NCI-H2196 treated with DMSO at 0.1 percent for 48 hours (cell line): ENCODE measurements at regions not wholly inside any gene's neighbourhood (a gene's known extent, or its start where the extent isn't known, plus 50 kb on each side); places are given as distances from the start of the nearest gene placed in this dataset.
A peak's percentile ranks its signal among the peaks of the same experiment; 100 is the strongest.
"Not testable (repeated sequence)": the region's sequence is repeated elsewhere in the genome, so short reads cannot be mapped to it uniquely, and the experiment has no call there.

Source experiments
- DNase-seq: peaks from one replicate; lab custom pipeline; 2025; ENCODE audit not compliant: unreplicated experiment; lab: John Stamatoyannopoulos, UW

- not testable (repeated sequence) for DNase-seq
These were observed 542.9 kb upstream of the CHD1 start for GRCh38 chr5:99471726-99472125.

DNA sequence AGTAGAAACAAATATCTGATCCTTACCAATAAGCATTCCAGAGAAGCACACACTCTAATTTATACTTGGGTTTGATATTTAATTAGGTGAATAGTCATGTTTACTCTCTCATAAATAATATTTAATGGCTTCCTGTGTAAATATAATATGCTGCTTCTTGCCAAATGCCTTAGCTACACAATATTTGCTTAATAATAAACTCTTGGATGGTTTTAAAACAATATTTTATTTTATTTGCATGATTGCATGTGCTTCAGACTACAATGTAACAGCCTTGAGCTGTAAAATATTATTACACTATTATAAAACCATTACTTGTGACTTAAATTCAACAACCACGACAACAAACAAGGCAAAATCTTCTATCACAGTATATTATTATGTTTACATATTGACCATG, 542.4 kb upstream of the CHD1 start:
- not testable (repeated sequence) for DNase-seq

GRCh38 chr5:99470636-99471035, 541.8 kb upstream of the CHD1 start:
- DNase-seq = not testable (repeated sequence)

DNA sequence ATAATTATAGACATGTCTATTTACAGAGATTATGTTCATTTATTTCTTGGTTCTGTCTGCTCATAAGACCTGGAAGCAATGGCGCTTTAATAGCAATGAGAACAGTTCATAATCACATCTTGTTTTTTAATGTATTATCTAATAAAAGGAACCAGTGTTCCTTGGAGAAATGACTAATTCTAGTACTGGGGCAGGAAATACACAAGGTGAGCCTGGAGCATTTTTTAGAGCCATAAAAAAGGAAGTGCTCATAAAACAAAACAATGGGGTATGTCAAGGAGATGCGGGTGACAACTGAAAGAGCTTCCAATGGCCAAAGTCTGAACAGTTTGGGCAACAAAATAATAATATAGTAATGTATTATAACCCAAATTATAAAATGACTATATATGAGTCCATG, 531.9 kb upstream of the CHD1 start:
- no peak for DNase-seq

GRCh38 chr5:99453196-99453595, 524.4 kb upstream of the CHD1 start:
- no peak for DNase-seq

GRCh38 chr5:99449786-99450185, 521.0 kb upstream of the CHD1 start:
- DNase-seq = no peak

DNA sequence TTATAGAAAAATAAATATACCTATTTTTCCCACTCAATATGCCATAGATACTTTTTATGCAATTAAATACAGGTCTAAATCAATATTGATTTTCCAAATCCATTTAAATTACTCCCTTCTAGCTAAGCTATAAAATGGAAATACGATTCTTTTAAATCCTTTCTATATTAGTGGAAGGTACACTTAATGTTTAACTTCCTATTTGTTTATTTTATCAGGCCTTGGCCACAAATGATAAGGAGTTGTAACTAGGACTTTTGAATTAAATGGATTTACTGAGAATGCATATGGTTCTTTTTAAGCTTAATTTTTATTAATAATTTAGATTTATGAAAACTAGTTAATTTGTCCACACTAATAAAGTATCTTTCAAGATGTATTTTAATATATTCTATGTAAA, 517.0 kb upstream of the CHD1 start:
- DNase-seq = no peak

- no peak for DNase-seq
These were observed 512.4 kb upstream of the CHD1 start for GRCh38 chr5:99441235-99441634.

GRCh38 chr5:99438619-99439018, 509.8 kb upstream of the CHD1 start:
- no peak for DNase-seq

DNA sequence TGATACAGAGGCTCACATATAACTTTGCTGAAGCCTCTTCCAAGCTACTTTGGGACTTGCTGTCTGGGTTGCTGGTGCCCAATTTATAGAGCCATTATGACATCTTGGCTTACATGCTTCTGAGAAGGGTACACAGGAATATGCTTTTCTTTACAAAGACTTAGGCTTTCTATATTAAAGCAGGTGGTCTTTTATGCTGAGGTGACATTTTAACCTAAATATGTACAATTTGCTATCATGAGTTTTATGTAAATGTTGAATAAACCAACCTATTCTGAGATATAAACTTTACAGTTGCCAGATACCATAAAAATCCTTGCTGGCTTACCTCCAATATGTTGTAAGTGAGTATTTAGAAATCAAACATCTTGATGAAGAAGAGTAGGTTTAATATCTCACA, 509.2 kb upstream of the CHD1 start:
- DNase-seq = no peak

GRCh38 chr5:99423396-99423795, 494.6 kb upstream of the CHD1 start:
- not testable (repeated sequence) for DNase-seq

DNA sequence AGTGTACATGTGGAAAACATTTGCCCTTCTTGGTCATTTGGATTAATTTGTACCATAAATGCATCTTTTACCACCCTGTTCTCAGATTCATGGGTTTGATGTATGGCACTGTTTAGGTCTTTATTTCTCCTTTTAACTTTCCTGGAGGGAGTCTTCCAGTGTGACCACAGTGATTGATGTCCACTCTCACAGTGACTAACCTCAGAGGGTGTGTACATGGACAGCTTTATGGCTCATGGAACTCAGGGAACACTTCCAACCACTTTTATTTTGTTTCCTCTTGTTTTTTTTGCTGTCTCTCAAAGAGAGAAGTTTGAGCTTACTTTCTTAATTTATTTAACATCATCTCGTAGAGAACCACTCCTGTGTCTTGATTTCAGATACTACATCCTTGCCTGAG, 489.8 kb upstream of the CHD1 start:
- DNase-seq = not testable (repeated sequence)

GRCh38 chr5:99410386-99410785, 481.6 kb upstream of the CHD1 start:
- DNase-seq = not testable (repeated sequence)

- DNase-seq = not testable (repeated sequence)
These were observed 476.0 kb upstream of the CHD1 start for GRCh38 chr5:99404764-99405302.

DNA sequence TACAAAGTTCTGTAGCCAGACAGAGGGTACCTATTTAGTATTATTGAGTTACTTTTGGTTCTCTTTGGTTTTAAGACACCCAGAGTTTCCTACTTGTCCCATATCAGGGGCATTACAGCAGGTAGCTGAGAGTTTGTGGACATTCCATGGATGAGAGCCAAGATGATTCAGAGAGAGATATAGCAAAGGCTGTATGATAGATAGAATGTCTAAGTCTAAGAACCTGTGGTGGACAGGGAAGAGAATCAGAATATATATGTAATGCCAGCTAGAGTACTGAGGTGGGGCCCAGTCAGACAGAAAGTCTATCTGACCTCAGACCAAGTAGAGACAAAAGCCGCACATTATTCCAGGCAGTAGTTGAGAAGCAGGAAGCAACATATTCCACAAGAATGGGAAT, 471.8 kb upstream of the CHD1 start:
- DNase-seq = not testable (repeated sequence)

DNA sequence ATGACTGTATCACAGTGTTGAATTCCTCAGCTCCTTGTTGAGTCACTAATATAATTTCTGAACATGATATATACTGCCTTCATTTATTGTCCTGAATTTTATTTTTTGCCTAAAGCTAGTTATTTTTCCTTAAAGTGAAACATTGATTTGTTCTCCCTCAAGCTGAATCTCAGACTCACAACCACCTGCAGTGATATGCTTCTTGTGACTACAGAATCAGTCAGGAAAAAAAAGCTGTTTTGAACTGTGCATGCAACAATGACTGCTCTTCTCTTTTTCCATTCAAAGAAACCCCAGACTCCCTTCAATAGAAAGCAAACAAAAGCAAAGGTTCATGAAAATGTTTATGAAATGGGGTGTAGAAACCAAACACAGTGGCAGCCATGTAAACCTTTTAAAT, 470.2 kb upstream of the CHD1 start:
- no peak for DNase-seq

DNA sequence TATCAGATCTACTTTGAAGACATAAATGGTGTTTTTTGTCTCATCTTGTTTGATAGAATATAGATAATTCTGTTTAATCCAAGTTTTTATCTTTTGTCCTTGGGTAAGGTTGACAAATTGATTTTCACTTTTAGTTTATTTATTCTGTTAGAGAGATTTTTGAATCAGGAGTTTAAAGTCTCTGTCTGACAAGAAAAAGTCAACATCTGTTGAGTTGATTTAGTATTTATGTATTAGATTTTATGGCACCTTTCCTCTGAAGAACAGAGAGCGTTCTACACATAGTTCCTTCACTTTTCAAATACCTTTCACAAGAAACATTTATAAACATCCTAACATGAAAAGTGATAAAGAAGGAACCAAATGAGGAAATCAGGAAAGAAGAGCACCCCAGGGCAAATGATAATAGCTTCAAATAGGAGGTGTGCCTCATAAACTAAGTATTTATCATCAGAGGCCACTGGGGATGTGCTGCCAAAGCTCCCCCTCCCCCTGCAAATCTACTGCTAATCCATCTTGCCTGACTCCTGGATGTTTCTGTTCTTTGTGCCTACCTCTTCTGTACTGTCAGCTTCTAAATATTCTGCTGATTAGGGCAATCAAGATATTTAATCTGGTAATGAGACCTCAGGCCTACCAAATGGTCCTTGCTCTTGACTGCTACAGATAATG, 457.7 kb upstream of the CHD1 start:
- no peak for DNase-seq

- DNase-seq = no peak
These were observed 450.4 kb upstream of the CHD1 start for GRCh38 chr5:99379187-99379586.

- no peak for DNase-seq
These were observed 449.6 kb upstream of the CHD1 start for GRCh38 chr5:99378443-99378842.

DNA sequence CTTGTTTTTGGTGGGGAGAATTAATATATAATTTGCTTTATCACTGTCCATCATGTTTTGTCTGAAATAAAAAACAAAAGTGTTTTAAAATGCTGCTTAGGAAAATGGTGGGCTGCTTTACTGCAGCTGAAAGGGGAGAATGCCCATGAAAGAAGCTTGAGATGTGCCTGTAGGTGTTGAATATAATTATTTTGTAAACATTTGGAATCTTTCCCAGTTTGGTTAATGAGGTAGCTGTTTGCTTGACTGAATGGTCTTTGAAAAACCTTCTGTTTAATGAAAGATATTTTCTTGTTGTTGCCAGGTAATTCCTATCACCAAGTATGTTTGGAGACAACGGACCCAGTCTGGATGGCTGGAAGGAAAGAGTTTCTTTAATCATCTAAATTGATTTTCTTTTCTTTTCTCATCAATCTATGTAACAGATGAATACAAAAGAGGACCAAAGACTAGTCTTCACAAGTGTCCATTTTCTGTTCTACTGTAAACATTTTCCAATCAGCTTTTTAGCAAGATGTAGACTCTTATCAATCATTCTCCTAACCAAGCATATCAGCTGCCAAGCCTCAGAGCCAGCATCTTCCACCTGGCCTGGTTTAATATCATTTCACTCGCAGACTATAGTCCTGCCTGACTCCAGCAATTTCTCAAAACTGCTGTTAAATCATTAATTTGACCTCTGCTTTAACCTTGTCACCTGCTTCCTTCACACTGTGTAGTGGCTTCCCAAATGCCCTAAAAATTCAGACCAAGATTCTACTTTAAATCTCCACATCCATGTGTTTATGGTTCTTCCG, 441.2 kb upstream of the CHD1 start:
- DNase-seq = peak; percentile 51

DNA sequence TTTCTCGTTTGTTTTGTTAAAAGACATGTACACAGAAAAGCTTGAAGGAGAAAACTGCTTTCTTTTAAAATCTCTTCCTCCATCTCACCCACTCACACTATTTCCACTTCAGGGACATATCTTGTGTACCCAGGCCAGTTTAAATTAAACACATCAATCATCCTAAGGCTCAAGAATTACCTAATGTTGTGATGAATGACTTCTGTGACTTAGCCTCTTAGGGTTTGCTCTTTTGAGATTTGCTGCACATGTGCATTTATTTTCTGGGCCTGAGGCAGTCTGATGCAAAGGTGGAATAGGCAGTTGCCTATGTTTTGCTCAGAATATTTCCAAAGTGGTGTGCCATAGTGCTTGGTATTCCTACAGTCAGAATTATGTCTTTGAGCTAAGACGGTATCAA, 439.9 kb upstream of the CHD1 start:
- no peak for DNase-seq

GRCh38 chr5:99355881-99356280, 427.1 kb upstream of the CHD1 start:
- no peak for DNase-seq
